ENCODE measurements at regions not wholly inside any gene's neighbourhood (a gene's known extent, or its start where the extent isn't known, plus 50 kb on each side); places are given as distances from the start of the nearest gene placed in this dataset.

GRCh38 chr20:24411003-24411833 is 58.2 kb upstream of the SYNDIG1 start:
- Histone ChIP-seq H3K9me3 (ENCODE audit: control insufficient read depth in 4 of 4, insufficient read depth in 3 of 4, low read length in 3 of 4) (peaks cover 0 to 22% (median 3%) of the 10 kb centered on the region in 4 donors), H3K4me3 (no peak overlapping the region), H3K27me3 (ENCODE audit: control insufficient read depth in 3 of 3, insufficient read depth in 3 of 3, low read length in 2 of 3) (no peaks in the 10 kb centered on the region), H3K9ac (ENCODE audit: insufficient read depth in 1 of 2, low read length in 2 of 2) (no peak overlapping the region), H3K27ac (ENCODE audit: low read depth in 1 of 2, low read length in 1 of 2) (no peak overlapping the region), H3K4me1 (ENCODE audit: control insufficient read depth in 5 of 5, insufficient read depth in 5 of 5, low read length in 5 of 5) (no peaks in the 10 kb centered on the region), H3K36me3 (ENCODE audit: control insufficient read depth in 4 of 4, insufficient read depth in 4 of 4, low read length in 4 of 4) (no peaks in the 10 kb centered on the region)
- no peak for TF ChIP-seq CTCF (IDR thresholded peaks at IDR 0.05; ENCODE audit: control extremely low read depth, extremely low read depth)
- ATAC-seq (ENCODE audit: insufficient read depth, low FRiP score) (no peak), DNase-seq (no peak)
- WGBS, 2 donors = 88 to 94% methylated on average over 17 of the region's 17 CpGs

GRCh38 chr20:24407151-24407550 is 62.3 kb upstream of the SYNDIG1 start:
- WGBS, 2 donors = 47 to 83% methylated on average over 1 of the region's 1 CpG
- Histone ChIP-seq H3K9ac (ENCODE audit: insufficient read depth in 1 of 2, low read length in 2 of 2) (no peak overlapping the region), H3K9me3 (ENCODE audit: control insufficient read depth in 4 of 4, insufficient read depth in 3 of 4, low read length in 3 of 4) (peaks cover 0 to 7% (median 0%) of the 10 kb centered on the region in 4 donors), H3K27ac (ENCODE audit: low read depth in 1 of 2, low read length in 1 of 2) (no peak overlapping the region), H3K36me3 (ENCODE audit: control insufficient read depth in 4 of 4, insufficient read depth in 4 of 4, low read length in 4 of 4) (no peaks in the 10 kb centered on the region), H3K4me1 (ENCODE audit: control insufficient read depth in 5 of 5, insufficient read depth in 5 of 5, low read length in 5 of 5) (no peaks in the 10 kb centered on the region), H3K27me3 (ENCODE audit: control insufficient read depth in 3 of 3, insufficient read depth in 3 of 3, low read length in 2 of 3) (peaks cover 0 to 2% (median 0%) of the 10 kb centered on the region in 3 donors), H3K4me3 (no peak overlapping the region)
- DNase-seq = no peak
- TF ChIP-seq CTCF (IDR thresholded peaks at IDR 0.05; ENCODE audit: control extremely low read depth, extremely low read depth) = no peak
- ATAC-seq (ENCODE audit: insufficient read depth, low FRiP score) = no peak

DNA sequence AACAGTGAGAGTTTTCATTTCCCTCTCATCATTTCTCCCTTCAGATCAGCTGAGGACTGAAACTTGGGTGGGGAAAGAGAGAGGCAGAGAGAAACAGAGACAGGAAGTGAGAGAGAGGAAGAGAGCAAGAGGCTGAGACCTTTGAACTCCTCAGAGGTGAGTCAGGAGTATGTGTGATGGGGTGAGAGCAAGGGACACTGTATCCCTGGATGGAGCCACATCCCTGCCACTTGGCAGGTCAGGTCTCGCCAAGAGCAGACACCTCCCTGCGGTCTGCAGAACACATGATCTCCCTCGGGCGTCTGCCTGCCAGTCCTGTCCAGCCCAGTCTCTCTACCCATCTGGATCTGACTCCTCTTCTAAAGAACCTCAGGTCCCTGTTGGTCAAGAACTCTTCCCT is 62.7 kb upstream of the SYNDIG1 start:
- H3K4me1 ChIP-seq (ENCODE audit: control insufficient read depth in 5 of 5, insufficient read depth in 5 of 5, low read length in 5 of 5) = no peaks in the 10 kb centered on the region
- H3K36me3 ChIP-seq (ENCODE audit: control insufficient read depth in 4 of 4, insufficient read depth in 4 of 4, low read length in 4 of 4) = no peaks in the 10 kb centered on the region
- H3K4me3 ChIP-seq = no peak overlapping the region
- no peak overlapping the region for H3K27ac ChIP-seq (ENCODE audit: low read depth in 1 of 2, low read length in 1 of 2)
- peaks cover 0 to 3% (median 0%) of the 10 kb centered on the region in 3 donors for H3K27me3 ChIP-seq (ENCODE audit: control insufficient read depth in 3 of 3, insufficient read depth in 3 of 3, low read length in 2 of 3)
- ATAC-seq (ENCODE audit: insufficient read depth, low FRiP score) (no peak), DNase-seq (no peak)
- no peak for TF ChIP-seq CTCF (IDR thresholded peaks at IDR 0.05; ENCODE audit: control extremely low read depth, extremely low read depth)
- WGBS, 2 donors = 39 to 81% methylated on average over 4 of the region's 4 CpGs
- no peak overlapping the region for H3K9ac ChIP-seq (ENCODE audit: insufficient read depth in 1 of 2, low read length in 2 of 2)
- H3K9me3 ChIP-seq (ENCODE audit: control insufficient read depth in 4 of 4, insufficient read depth in 3 of 4, low read length in 3 of 4) = peaks cover 0 to 4% (median 0%) of the 10 kb centered on the region in 4 donors
